Motor neuron (in vitro differentiated cells): ENCODE measurements at regions not wholly inside any gene's neighbourhood (a gene's known extent, or its start where the extent isn't known, plus 50 kb on each side); places are given as distances from the start of the nearest gene placed in this dataset.

Experiments used
- ATAC-seq, 8 experiments: fragments of 200-7000 bp; cut with Tn5 transposase; replicated peaks in 6 of 8; 2 replicates each; pipeline ENCODE4 v1.8.0; 2021; ENCODE audit warnings: mild to moderate bottlenecking in 8 of 8, moderate library complexity in 8 of 8
- H3K27ac ChIP-seq, 2 donors: fragments of 250-450 bp; sonication (Bioruptor Pico); 2 replicates each; pipeline ENCODE4 v1.9.0; 2021; ENCODE audit warnings: antibody characterized with exemption in 2 of 2, mild to moderate bottlenecking in 2 of 2, moderate library complexity in 1 of 2
- H3K4me1 ChIP-seq, 2 donors: fragments of 250-450 bp; sonication (Bioruptor Pico); replicated peaks in 1 of 2; 2 replicates each; pipeline ENCODE4 v1.6.1; 2021; ENCODE audit warnings: antibody characterized with exemption in 2 of 2, mild to moderate bottlenecking in 2 of 2, moderate library complexity in 1 of 2
- H3K4me3 ChIP-seq, 5 donors: fragments of 250-450 bp; sonication (Bioruptor Pico); 2 replicates each; pipeline ENCODE4 v1.9.0; 2021; ENCODE audit warnings: antibody characterized with exemption in 5 of 5, mild to moderate bottlenecking in 5 of 5, moderate library complexity in 4 of 5
- WGBS, 10 experiments: fragments of 450-650 bp; shearing (Covaris generic); methylation state at CpG; one replicate each; pipeline ENCODE4 v1.0.0; 2022; 5-methylcytosine and 5-hydroxymethylcytosine counted together
- in situ Hi-C, 9 experiments: fragments of 400-800 bp; cut with MboI; loops; one replicate each; pipeline ENCODE4 v1.15.0; 2021; ENCODE audit warnings: low sequenced_read_pairs in 9 of 9, low pct_unique_long_range_greater_than_20kb in 2 of 9; ENCODE audit not compliant: unreplicated experiment in 9 of 9

- in situ Hi-C loops: no loop called here
- 27 to 80% (median 42%) methylated on average over 1 to 4 of the region's 4 CpGs; no CpG with 5 or more reads in 3 of the 10 experiments for WGBS, 10 experiments
- ATAC-seq: peak in 4 of 8 experiments; percentile 12 to 56 (median 48)
- H3K27ac ChIP-seq: no peak overlapping the region
- no peaks in the 10 kb centered on the region for H3K4me1 ChIP-seq
- H3K4me3 ChIP-seq: no peak overlapping the region
Measured at GRCh38 chr20:24768201-24768636, 180.8 kb upstream of the CST7 start.

- in situ Hi-C loops: no loop called here
- Histone ChIP-seq H3K4me3 (no peak overlapping the region), H3K4me1 (no peaks in the 10 kb centered on the region), H3K27ac (no peak overlapping the region)
- peak in 3 of 8 experiments; percentile 25 to 66 (median 56) for ATAC-seq
- 0 to 80% (median 56%) methylated on average over 1 to 8 of the region's 10 CpGs; no CpG with 5 or more reads in 1 of the 10 experiments for WGBS, 10 experiments
Measured at GRCh38 chr20:24768713-24769601, 180.1 kb upstream of the CST7 start.

- ATAC-seq: no peak
- in situ Hi-C loops: no loop called here
Measured at GRCh38 chr20:24769878-24770627, 179.0 kb upstream of the CST7 start.

DNA sequence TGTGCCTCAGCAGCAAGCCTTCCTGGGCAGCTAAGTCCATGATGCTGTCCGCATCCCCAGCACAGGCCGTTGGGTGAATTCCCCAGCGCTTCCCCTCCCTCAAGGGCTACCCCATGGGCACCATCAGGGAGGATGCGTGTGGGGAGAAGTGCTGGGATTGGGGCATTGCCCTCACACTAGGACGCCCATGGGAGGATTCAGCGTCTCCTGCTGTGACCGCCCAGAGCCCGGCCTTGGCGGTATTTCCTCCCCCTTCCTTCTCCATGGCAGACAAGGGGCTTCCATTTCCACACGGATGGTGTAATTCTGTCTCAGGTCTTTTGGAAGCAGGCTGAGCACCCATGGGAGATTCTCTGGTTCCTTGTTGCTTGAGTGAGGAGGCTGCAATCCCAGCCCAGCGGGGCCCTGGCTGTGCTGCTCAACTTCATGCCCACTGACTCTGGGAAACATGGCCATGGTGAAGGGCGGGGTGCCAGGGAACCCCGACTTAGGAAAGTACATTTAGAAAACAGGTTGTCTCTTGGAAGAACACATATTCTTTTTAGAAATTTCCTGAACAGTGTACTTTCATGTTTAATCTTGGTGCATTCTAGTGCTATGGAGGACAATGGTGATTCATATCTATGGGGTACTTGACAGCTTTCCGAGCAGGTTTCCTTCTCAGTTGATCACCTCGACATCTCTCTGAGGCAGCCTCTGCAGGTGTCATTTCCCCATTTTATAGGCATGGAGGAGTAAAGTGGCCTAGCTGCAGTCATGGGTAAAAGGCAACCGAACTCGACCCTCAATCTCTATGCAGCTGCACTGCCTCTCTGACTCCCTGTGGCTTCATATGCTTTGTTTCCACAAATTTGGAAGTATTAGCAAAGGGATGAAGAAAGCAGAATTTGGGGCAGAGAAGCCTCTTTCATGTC lies 178.2 kb upstream of the CST7 start:
- ATAC-seq: no peak
- Histone ChIP-seq H3K4me1 (no peaks in the 10 kb centered on the region), H3K4me3 (no peak overlapping the region), H3K27ac (no peak overlapping the region)
- in situ Hi-C loops: no loop called here
- WGBS, 10 experiments: 57 to 100% (median 82%) methylated on average over 3 to 8 of the region's 17 CpGs; no CpG with 5 or more reads in 3 of the 10 experiments

More at GRCh38 chr20:24769878-24770627, 179.0 kb upstream of the CST7 start:
- Histone ChIP-seq H3K4me3 (no peak overlapping the region), H3K4me1 (no peaks in the 10 kb centered on the region), H3K27ac (no peak overlapping the region)
- 70 to 100% (median 94%) methylated on average over 1 to 5 of the region's 18 CpGs; no CpG with 5 or more reads in 5 of the 10 experiments for WGBS, 10 experiments

GRCh38 chr20:24771542-24772061 lies 177.5 kb upstream of the CST7 start:
- Histone ChIP-seq H3K4me3 (no peak overlapping the region), H3K4me1 (no peaks in the 10 kb centered on the region), H3K27ac (no peak overlapping the region)
- 80 to 100% (median 86%) methylated on average over 1 to 4 of the region's 9 CpGs; no CpG with 5 or more reads in 5 of the 10 experiments for WGBS, 10 experiments
- peak in 1 of 8 experiments; percentile 67 for ATAC-seq
- in situ Hi-C loops: no loop called here

- Histone ChIP-seq H3K4me3 (no peak overlapping the region), H3K27ac (no peak overlapping the region), H3K4me1 (no peaks in the 10 kb centered on the region)
- 50 to 95% (median 74%) methylated on average over 1 to 7 of the region's 10 CpGs; no CpG with 5 or more reads in 4 of the 10 experiments for WGBS, 10 experiments
- ATAC-seq: no peak
- in situ Hi-C loops: no loop called here
Measured at GRCh38 chr20:24772667-24773066, 176.4 kb upstream of the CST7 start.

DNA sequence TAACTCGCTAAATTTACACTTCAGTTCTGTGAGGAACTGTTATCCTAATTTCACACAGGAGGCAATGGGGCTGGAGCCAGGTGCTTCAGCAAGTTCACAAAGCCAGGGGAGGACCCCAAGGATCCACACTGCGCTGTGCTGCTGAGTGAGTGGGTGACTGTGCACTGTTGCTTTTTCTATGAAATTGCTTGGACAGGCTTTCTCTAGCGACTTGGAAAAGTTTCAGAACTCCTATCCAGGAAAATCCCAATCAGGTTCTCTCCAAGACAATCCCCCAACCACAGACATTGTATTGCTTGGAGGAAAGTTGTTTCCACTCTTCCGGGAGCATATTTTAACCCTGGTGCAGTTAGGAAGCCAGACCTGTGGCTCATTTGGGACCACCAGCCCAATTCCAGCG lies 175.9 kb upstream of the CST7 start:
- Histone ChIP-seq H3K4me3 (no peak overlapping the region), H3K27ac (no peak overlapping the region), H3K4me1 (no peaks in the 10 kb centered on the region)
- in situ Hi-C loops: no loop called here
- ATAC-seq: no peak
- 17 to 76% (median 53%) methylated on average over 1 to 3 of the region's 5 CpGs; no CpG with 5 or more reads in 2 of the 10 experiments for WGBS, 10 experiments

- peak in 7 of 8 experiments; percentile 35 to 92 (median 85) for ATAC-seq
- in situ Hi-C loops: no loop called here
- Histone ChIP-seq H3K4me1 (no peaks in the 10 kb centered on the region), H3K27ac (no peak overlapping the region), H3K4me3 (no peak overlapping the region)
- WGBS, 10 experiments: 0 to 80% (median 53%) methylated on average over 1 to 3 of the region's 3 CpGs; no CpG with 5 or more reads in 3 of the 10 experiments
Measured at GRCh38 chr20:24773751-24774201, 175.3 kb upstream of the CST7 start.

GRCh38 chr20:24775966-24776365 lies 173.1 kb upstream of the CST7 start:
- in situ Hi-C loops: loop anchor here in 1 of 9 experiments (25.0 kb wide), 1 partner anchor 136 kb away; no protein-coding TSS in a partner anchor
- Histone ChIP-seq H3K4me3 (no peak overlapping the region), H3K4me1 (no peaks in the 10 kb centered on the region), H3K27ac (no peak overlapping the region)
- ATAC-seq: no peak

GRCh38 chr20:24776755-24777271 lies 172.3 kb upstream of the CST7 start:
- Histone ChIP-seq H3K27ac (no peak overlapping the region), H3K4me1 (no peaks in the 10 kb centered on the region), H3K4me3 (no peak overlapping the region)
- in situ Hi-C loops: loop anchor here in 1 of 9 experiments (25.0 kb wide), 1 partner anchor 135 kb away; no protein-coding TSS in a partner anchor
- WGBS, 10 experiments: 55 to 100% (median 78%) methylated on average over 1 to 4 of the region's 6 CpGs; no CpG with 5 or more reads in 2 of the 10 experiments
- ATAC-seq: no peak

GRCh38 chr20:24777746-24778145 lies 171.3 kb upstream of the CST7 start:
- Histone ChIP-seq H3K4me1 (no peaks in the 10 kb centered on the region), H3K4me3 (no peak overlapping the region), H3K27ac (no peak overlapping the region)
- in situ Hi-C loops: loop anchor here in 1 of 9 experiments (25.0 kb wide), 1 partner anchor 135 kb away; no protein-coding TSS in a partner anchor
- 42 to 83% (median 70%) methylated on average over 2 to 4 of the region's 5 CpGs; no CpG with 5 or more reads in 5 of the 10 experiments for WGBS, 10 experiments
- peak in 2 of 8 experiments; percentile 23 to 26 for ATAC-seq
